M059J (cell line): ENCODE measurements at regions not wholly inside any gene's neighbourhood (a gene's known extent, or its start where the extent isn't known, plus 50 kb on each side); places are given as distances from the start of the nearest gene placed in this dataset.
"Not testable (repeated sequence)": the region's sequence is repeated elsewhere in the genome, so short reads cannot be mapped to it uniquely, and the experiment has no call there.

Source experiments
- DNase-seq: peaks from one replicate; pipeline ENCODE4 v3.0.0-alpha.2; 2012; ENCODE audit warnings: low read depth

- peak; percentile 46 for DNase-seq
These were observed 825.4 kb upstream of the CDH6 start for GRCh38 chr5:30368064-30368463.

- DNase-seq: not testable (repeated sequence)
These were observed 828.5 kb upstream of the CDH6 start for GRCh38 chr5:30365031-30365430.

- no peak for DNase-seq
These were observed 836.1 kb upstream of the CDH6 start for GRCh38 chr5:30357371-30357770.

- no peak for DNase-seq
These were observed 837.8 kb upstream of the CDH6 start for GRCh38 chr5:30355675-30356074.

- DNase-seq: no peak
These were observed 845.6 kb upstream of the CDH6 start for GRCh38 chr5:30347858-30348257.

- not testable (repeated sequence) for DNase-seq
These were observed 847.7 kb upstream of the CDH6 start for GRCh38 chr5:30345539-30346345.

GRCh38 chr5:30343707-30344106 lies 849.8 kb upstream of the CDH6 start:
- DNase-seq: peak; percentile 36

- DNase-seq: no peak
These were observed 852.0 kb upstream of the CDH6 start for GRCh38 chr5:30341466-30341865.

- no peak for DNase-seq
These were observed 856.4 kb upstream of the CDH6 start for GRCh38 chr5:30337084-30337573.

GRCh38 chr5:30331534-30331933 lies 862.0 kb upstream of the CDH6 start:
- no peak for DNase-seq

- DNase-seq: no peak
These were observed 867.7 kb upstream of the CDH6 start for GRCh38 chr5:30325795-30326194.

GRCh38 chr5:30324083-30324482 lies 869.4 kb upstream of the CDH6 start:
- no peak for DNase-seq

- DNase-seq: no peak
These were observed 905.6 kb upstream of the CDH6 start for GRCh38 chr5:30287890-30288289.

- DNase-seq: peak; percentile 52
These were observed 914.2 kb upstream of the CDH6 start for GRCh38 chr5:30279237-30279636.

GRCh38 chr5:30267026-30267425 lies 926.5 kb upstream of the CDH6 start:
- DNase-seq: no peak

- no peak for DNase-seq
These were observed 954.0 kb upstream of the CDH6 start for GRCh38 chr5:30239331-30240022.

- DNase-seq: no peak
These were observed 956.3 kb upstream of the CDH6 start for GRCh38 chr5:30237189-30237588.

- no peak for DNase-seq
These were observed 983.7 kb upstream of the CDH6 start for GRCh38 chr5:30209755-30210154.

- DNase-seq: peak; percentile 17
These were observed 995.8 kb upstream of the CDH6 start for GRCh38 chr5:30197662-30198061.

GRCh38 chr5:30195036-30195435 lies 998.5 kb upstream of the CDH6 start:
- no peak for DNase-seq

- DNase-seq: no peak
These were observed 998.9 kb upstream of the CDH6 start for GRCh38 chr5:30194595-30194994.

- no peak for DNase-seq
These were observed 1009.7 kb upstream of the CDH6 start for GRCh38 chr5:30183795-30184194.

GRCh38 chr5:30156156-30156555 lies 1037.3 kb upstream of the CDH6 start:
- peak; percentile 2 for DNase-seq
